GM23338 (cell line): ENCODE measurements at regions not wholly inside any gene's neighbourhood (a gene's known extent, or its start where the extent isn't known, plus 50 kb on each side); places are given as distances from the start of the nearest gene placed in this dataset.

Experiments used
- ATAC-seq: fragments of 200-7000 bp; cut with Tn5 transposase; 3 replicates; pipeline ENCODE4 v1.9.1; 2020
- DNase-seq: peaks from one replicate; pipeline ENCODE4 v3.0.0-alpha.2; 2015; ENCODE audit warnings: low spot score
- H2AFZ ChIP-seq: fragments of 200-600 bp; sonication (generic); 2 replicates; pipeline ENCODE4 v1.8.0; 2016; ENCODE audit warnings: antibody characterized with exemption, mild to moderate bottlenecking, moderate library complexity
- H3F3A ChIP-seq: fragments of 200-600 bp; sonication (generic); replicated peaks from 2 replicates; pipeline ENCODE4 v1.8.0; 2017; ENCODE audit warnings: antibody characterized with exemption, mixed run types, low read depth
- H3K27ac ChIP-seq: fragments of 200-600 bp; sonication (generic); 2 replicates; pipeline ENCODE4 v1.6.1; 2016; ENCODE audit warnings: low read depth
- H3K27me3 ChIP-seq: fragments of 200-600 bp; sonication (generic); 2 replicates; pipeline ENCODE4 v1.8.0; 2016; ENCODE audit warnings: mild to moderate bottlenecking, mixed run types, moderate library complexity; ENCODE audit not compliant: insufficient read depth
- H3K36me3 ChIP-seq: fragments of 200-600 bp; sonication (generic); 2 replicates; pipeline ENCODE4 v1.8.0; 2016; ENCODE audit warnings: mild to moderate bottlenecking; ENCODE audit not compliant: insufficient read depth
- H3K4me1 ChIP-seq: fragments of 200-600 bp; sonication (generic); 2 replicates; pipeline ENCODE4 v1.8.0; 2016; ENCODE audit warnings: mild to moderate bottlenecking, moderate library complexity; ENCODE audit not compliant: insufficient read depth
- H3K4me2 ChIP-seq: fragments of 200-600 bp; sonication (generic); 2 replicates; pipeline ENCODE4 v1.7.1; 2017; ENCODE audit warnings: mixed run types
- H3K4me3 ChIP-seq: fragments of 200-600 bp; sonication (generic); 2 replicates; pipeline ENCODE4 v1.6.1; 2016; ENCODE audit warnings: mixed run types
- H3K79me2 ChIP-seq: fragments of 200-600 bp; sonication (generic); replicated peaks from 2 replicates; pipeline ENCODE4 v1.8.0; 2017; ENCODE audit warnings: mild to moderate bottlenecking; ENCODE audit not compliant: insufficient read depth
- H3K9me2 ChIP-seq: fragments of 200-600 bp; sonication (generic); 2 replicates; pipeline ENCODE4 v1.8.0; 2017; ENCODE audit not compliant: insufficient read depth
- H4K20me1 ChIP-seq: fragments of 200-600 bp; sonication (generic); replicated peaks from 2 replicates; pipeline ENCODE4 v1.8.0; 2017; ENCODE audit warnings: mild to moderate bottlenecking; ENCODE audit not compliant: insufficient read depth
- H3K27ac Mint-ChIP-seq: 2 replicates; pipeline ENCODE4 v1.8.0; 2020; ENCODE audit warnings: inconsistent platforms, mild to moderate bottlenecking, moderate library complexity, mixed read lengths
- H3K27me3 Mint-ChIP-seq: 3 replicates; pipeline ENCODE4 v1.8.0; 2022; ENCODE audit warnings: low read depth, mild to moderate bottlenecking, moderate library complexity, mixed read lengths, inconsistent platforms; ENCODE audit not compliant: insufficient read depth, poor library complexity
- H3K36me3 Mint-ChIP-seq: 3 replicates; pipeline ENCODE4 v1.8.0; 2021; ENCODE audit warnings: low read depth, mild to moderate bottlenecking, inconsistent platforms, moderate library complexity, mixed read lengths
- H3K4me1 Mint-ChIP-seq: 3 replicates; pipeline ENCODE4 v1.8.0; 2020; ENCODE audit warnings: mild to moderate bottlenecking, inconsistent platforms, mixed read lengths
- H3K4me3 Mint-ChIP-seq: 3 replicates; pipeline ENCODE4 v1.8.0; 2021; ENCODE audit warnings: moderate library complexity, mild to moderate bottlenecking, inconsistent platforms, mixed read lengths
- H3K9me3 Mint-ChIP-seq: 3 replicates; pipeline ENCODE4 v1.8.0; 2020; ENCODE audit warnings: moderate library complexity, mild to moderate bottlenecking, inconsistent platforms, mixed read lengths
- CREB1 ChIP-seq: fragments of 250-450 bp; sonication (Bioruptor Pico); IDR thresholded peaks from 2 replicates; pipeline ENCODE4 v1.5.0; 2020; ENCODE audit warnings: low read depth, mild to moderate bottlenecking, moderate library complexity
- EZH2phosphoT487 ChIP-seq: fragments of 200-600 bp; sonication (generic); IDR thresholded peaks from one replicate; pipeline ENCODE4 v1.8.1; 2018; ENCODE audit warnings: antibody characterized with exemption; ENCODE audit not compliant: unreplicated experiment
- STAT1 ChIP-seq: IDR thresholded peaks from one replicate; pipeline ENCODE4 v1.6.1; 2016; ENCODE audit warnings: antibody characterized with exemption; ENCODE audit not compliant: unreplicated experiment
- ZNF331 ChIP-seq: fragments of 250-450 bp; sonication (Bioruptor Pico); IDR thresholded peaks from 2 replicates; pipeline ENCODE4 v1.5.0; 2020; ENCODE audit warnings: low read depth, mild to moderate bottlenecking, moderate library complexity
- TF ChIP-seq, protein P1 (sequence below): IDR thresholded peaks from one replicate; pipeline ENCODE4 v1.6.1; 2018; ENCODE audit warnings: antibody characterized with exemption; ENCODE audit not compliant: unreplicated experiment
- TF ChIP-seq, protein P2 (sequence below), 2 experiments: fragments of 200-600 bp in 1 of 2; sonication (generic) in 1 of 2; conservative IDR thresholded peaks; 2 replicates each; pipeline versions ENCODE4 v1.5.1 to v1.6.1; 2016 to 2017; ENCODE audit warnings: antibody characterized with exemption in 2 of 2, low read depth in 2 of 2, mild to moderate bottlenecking in 2 of 2, moderate library complexity in 1 of 2
- TF ChIP-seq, protein P3 (sequence below): fragments of 250-450 bp; sonication (Bioruptor Pico); IDR thresholded peaks from 2 replicates; pipeline ENCODE4 v1.5.0; 2020; ENCODE audit warnings: mild to moderate bottlenecking, moderate library complexity

DNA sequence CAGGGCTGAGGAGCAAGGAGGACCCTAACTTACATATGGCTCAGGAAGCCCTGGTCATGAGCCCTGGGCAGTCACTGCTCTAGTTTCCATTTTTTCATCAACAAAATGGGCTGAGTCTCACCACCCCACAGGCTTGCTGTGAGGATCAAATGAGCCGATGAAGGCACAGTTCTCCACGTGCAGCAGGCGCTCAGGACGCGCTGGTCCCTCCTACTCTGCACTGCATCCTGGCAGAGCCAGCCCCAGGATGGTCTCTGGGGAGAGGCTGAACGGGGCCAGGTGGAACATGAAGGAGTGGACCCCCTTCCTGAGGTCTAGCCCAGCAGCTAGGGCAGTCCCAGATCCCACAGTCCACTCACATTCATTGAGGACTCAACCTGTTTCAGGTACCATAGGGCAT, 349.3 kb downstream of the PTPRU start:
- Histone ChIP-seq H3K4me2 (no peak overlapping the region), H4K20me1 (no peaks in the 10 kb centered on the region), H2AFZ (no peak overlapping the region), H3K27me3 (no peaks in the 10 kb centered on the region), H3K9me2 (no peaks in the 10 kb centered on the region), H3K36me3 (no peaks in the 10 kb centered on the region), H3K4me3 (no peak overlapping the region), H3K4me1 (no peaks in the 10 kb centered on the region), H3K27ac (no peak overlapping the region), H3K79me2 (no peaks in the 10 kb centered on the region), H3F3A (no peaks in the 10 kb centered on the region)
- DNase-seq (no peak), ATAC-seq (no peak)
- TF ChIP-seq, protein P1, sequence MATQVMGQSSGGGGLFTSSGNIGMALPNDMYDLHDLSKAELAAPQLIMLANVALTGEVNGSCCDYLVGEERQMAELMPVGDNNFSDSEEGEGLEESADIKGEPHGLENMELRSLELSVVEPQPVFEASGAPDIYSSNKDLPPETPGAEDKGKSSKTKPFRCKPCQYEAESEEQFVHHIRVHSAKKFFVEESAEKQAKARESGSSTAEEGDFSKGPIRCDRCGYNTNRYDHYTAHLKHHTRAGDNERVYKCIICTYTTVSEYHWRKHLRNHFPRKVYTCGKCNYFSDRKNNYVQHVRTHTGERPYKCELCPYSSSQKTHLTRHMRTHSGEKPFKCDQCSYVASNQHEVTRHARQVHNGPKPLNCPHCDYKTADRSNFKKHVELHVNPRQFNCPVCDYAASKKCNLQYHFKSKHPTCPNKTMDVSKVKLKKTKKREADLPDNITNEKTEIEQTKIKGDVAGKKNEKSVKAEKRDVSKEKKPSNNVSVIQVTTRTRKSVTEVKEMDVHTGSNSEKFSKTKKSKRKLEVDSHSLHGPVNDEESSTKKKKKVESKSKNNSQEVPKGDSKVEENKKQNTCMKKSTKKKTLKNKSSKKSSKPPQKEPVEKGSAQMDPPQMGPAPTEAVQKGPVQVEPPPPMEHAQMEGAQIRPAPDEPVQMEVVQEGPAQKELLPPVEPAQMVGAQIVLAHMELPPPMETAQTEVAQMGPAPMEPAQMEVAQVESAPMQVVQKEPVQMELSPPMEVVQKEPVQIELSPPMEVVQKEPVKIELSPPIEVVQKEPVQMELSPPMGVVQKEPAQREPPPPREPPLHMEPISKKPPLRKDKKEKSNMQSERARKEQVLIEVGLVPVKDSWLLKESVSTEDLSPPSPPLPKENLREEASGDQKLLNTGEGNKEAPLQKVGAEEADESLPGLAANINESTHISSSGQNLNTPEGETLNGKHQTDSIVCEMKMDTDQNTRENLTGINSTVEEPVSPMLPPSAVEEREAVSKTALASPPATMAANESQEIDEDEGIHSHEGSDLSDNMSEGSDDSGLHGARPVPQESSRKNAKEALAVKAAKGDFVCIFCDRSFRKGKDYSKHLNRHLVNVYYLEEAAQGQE: no peak
- TF ChIP-seq CREB1 (CRISPR knock-in tag): no peak
- TF ChIP-seq ZNF331 (CRISPR knock-in tag): no peak
- TF ChIP-seq, protein P2, sequence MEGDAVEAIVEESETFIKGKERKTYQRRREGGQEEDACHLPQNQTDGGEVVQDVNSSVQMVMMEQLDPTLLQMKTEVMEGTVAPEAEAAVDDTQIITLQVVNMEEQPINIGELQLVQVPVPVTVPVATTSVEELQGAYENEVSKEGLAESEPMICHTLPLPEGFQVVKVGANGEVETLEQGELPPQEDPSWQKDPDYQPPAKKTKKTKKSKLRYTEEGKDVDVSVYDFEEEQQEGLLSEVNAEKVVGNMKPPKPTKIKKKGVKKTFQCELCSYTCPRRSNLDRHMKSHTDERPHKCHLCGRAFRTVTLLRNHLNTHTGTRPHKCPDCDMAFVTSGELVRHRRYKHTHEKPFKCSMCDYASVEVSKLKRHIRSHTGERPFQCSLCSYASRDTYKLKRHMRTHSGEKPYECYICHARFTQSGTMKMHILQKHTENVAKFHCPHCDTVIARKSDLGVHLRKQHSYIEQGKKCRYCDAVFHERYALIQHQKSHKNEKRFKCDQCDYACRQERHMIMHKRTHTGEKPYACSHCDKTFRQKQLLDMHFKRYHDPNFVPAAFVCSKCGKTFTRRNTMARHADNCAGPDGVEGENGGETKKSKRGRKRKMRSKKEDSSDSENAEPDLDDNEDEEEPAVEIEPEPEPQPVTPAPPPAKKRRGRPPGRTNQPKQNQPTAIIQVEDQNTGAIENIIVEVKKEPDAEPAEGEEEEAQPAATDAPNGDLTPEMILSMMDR (conservative IDR thresholded peaks at IDR 0.05; ENCODE audit: low read depth in 2 of 2): no peak
- no peak for TF ChIP-seq STAT1
- no peak for TF ChIP-seq EZH2phosphoT487
- TF ChIP-seq, protein P3, sequence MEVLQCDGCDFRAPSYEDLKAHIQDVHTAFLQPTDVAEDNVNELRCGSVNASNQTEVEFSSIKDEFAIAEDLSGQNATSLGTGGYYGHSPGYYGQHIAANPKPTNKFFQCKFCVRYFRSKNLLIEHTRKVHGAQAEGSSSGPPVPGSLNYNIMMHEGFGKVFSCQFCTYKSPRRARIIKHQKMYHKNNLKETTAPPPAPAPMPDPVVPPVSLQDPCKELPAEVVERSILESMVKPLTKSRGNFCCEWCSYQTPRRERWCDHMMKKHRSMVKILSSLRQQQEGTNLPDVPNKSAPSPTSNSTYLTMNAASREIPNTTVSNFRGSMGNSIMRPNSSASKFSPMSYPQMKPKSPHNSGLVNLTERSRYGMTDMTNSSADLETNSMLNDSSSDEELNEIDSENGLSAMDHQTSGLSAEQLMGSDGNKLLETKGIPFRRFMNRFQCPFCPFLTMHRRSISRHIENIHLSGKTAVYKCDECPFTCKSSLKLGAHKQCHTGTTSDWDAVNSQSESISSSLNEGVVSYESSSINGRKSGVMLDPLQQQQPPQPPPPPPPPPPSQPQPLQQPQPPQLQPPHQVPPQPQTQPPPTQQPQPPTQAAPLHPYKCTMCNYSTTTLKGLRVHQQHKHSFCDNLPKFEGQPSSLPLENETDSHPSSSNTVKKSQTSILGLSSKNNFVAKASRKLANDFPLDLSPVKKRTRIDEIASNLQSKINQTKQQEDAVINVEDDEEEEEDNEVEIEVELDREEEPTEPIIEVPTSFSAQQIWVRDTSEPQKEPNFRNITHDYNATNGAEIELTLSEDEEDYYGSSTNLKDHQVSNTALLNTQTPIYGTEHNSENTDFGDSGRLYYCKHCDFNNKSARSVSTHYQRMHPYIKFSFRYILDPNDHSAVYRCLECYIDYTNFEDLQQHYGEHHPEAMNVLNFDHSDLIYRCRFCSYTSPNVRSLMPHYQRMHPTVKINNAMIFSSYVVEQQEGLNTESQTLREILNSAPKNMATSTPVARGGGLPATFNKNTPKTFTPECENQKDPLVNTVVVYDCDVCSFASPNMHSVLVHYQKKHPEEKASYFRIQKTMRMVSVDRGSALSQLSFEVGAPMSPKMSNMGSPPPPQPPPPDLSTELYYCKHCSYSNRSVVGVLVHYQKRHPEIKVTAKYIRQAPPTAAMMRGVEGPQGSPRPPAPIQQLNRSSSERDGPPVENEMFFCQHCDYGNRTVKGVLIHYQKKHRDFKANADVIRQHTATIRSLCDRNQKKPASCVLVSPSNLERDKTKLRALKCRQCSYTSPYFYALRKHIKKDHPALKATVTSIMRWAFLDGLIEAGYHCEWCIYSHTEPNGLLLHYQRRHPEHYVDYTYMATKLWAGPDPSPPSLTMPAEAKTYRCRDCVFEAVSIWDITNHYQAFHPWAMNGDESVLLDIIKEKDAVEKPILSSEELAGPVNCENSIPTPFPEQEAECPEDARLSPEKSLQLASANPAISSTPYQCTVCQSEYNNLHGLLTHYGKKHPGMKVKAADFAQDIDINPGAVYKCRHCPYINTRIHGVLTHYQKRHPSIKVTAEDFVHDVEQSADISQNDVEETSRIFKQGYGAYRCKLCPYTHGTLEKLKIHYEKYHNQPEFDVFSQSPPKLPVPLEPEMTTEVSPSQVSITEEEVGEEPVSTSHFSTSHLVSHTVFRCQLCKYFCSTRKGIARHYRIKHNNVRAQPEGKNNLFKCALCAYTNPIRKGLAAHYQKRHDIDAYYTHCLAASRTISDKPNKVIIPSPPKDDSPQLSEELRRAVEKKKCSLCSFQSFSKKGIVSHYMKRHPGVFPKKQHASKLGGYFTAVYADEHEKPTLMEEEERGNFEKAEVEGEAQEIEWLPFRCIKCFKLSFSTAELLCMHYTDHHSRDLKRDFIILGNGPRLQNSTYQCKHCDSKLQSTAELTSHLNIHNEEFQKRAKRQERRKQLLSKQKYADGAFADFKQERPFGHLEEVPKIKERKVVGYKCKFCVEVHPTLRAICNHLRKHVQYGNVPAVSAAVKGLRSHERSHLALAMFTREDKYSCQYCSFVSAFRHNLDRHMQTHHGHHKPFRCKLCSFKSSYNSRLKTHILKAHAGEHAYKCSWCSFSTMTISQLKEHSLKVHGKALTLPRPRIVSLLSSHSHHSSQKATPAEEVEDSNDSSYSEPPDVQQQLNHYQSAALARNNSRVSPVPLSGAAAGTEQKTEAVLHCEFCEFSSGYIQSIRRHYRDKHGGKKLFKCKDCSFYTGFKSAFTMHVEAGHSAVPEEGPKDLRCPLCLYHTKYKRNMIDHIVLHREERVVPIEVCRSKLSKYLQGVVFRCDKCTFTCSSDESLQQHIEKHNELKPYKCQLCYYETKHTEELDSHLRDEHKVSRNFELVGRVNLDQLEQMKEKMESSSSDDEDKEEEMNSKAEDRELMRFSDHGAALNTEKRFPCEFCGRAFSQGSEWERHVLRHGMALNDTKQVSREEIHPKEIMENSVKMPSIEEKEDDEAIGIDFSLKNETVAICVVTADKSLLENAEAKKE (CRISPR knock-in tag): no peak
- peaks cover 5% of the 10 kb centered on the region; the same call in 2 of the 3 replicates for H3K9me3 Mint-ChIP-seq
- no peaks in the 10 kb centered on the region for H3K27me3 Mint-ChIP-seq
- no peak overlapping the region for H3K27ac Mint-ChIP-seq
- no peak overlapping the region for H3K4me3 Mint-ChIP-seq
- H3K4me1 Mint-ChIP-seq: no peaks in the 10 kb centered on the region; the same call in 2 of the 3 replicates
- no peaks in the 10 kb centered on the region; the same call in 1 of the 3 replicates for H3K36me3 Mint-ChIP-seq
